ENCODE measurements at regions not wholly inside any gene's neighbourhood (a gene's known extent, or its start where the extent isn't known, plus 50 kb on each side); places are given as distances from the start of the nearest gene placed in this dataset.

- Histone ChIP-seq H2AFZ (ENCODE audit: low read depth, low read length) (no peak overlapping the region), H3K4me3 (ENCODE audit: low read length) (no peak overlapping the region), H3K79me2 (ENCODE audit: low read length) (no peaks in the 10 kb centered on the region), H3K36me3 (replicated peaks; ENCODE audit: low read depth, low read length) (no peaks in the 10 kb centered on the region), H3K9ac (ENCODE audit: low read length) (no peak overlapping the region), H3K4me2 (ENCODE audit: low read length) (no peak overlapping the region), H3K27ac (ENCODE audit: low read length) (no peak overlapping the region), H3K4me1 (ENCODE audit: low read length) (no peaks in the 10 kb centered on the region), H3K27me3 (ENCODE audit: low read depth, low read length) (peaks cover 21% of the 10 kb centered on the region), H4K20me1 (ENCODE audit: insufficient read depth, low read length) (no peaks in the 10 kb centered on the region), H3K9me3 (ENCODE audit: insufficient read depth, low read length) (no peaks in the 10 kb centered on the region)
- TF ChIP-seq CTCF (IDR thresholded peaks at IDR 0.05; ENCODE audit: low read depth, low read length): no peak
- TF ChIP-seq EZH2phosphoT487 (IDR thresholded peaks at IDR 0.05; ENCODE audit: low read depth): no peak
These were observed 136.4 kb downstream of the BUD13 start for GRCh38 chr11:116636341-116636929.

GRCh38 chr11:116631201-116631600 lies 141.6 kb downstream of the BUD13 start:
- TF ChIP-seq CTCF (IDR thresholded peaks at IDR 0.05; ENCODE audit: low read depth, low read length) (no peak), EZH2phosphoT487 (IDR thresholded peaks at IDR 0.05; ENCODE audit: low read depth) (no peak)
- Histone ChIP-seq H3K36me3 (replicated peaks; ENCODE audit: low read depth, low read length) (no peaks in the 10 kb centered on the region), H2AFZ (ENCODE audit: low read depth, low read length) (no peak overlapping the region), H3K79me2 (ENCODE audit: low read length) (no peaks in the 10 kb centered on the region), H3K4me2 (ENCODE audit: low read length) (no peak overlapping the region), H4K20me1 (ENCODE audit: insufficient read depth, low read length) (no peaks in the 10 kb centered on the region), H3K9me3 (ENCODE audit: insufficient read depth, low read length) (no peaks in the 10 kb centered on the region), H3K4me1 (ENCODE audit: low read length) (no peaks in the 10 kb centered on the region), H3K9ac (ENCODE audit: low read length) (no peak overlapping the region), H3K27ac (ENCODE audit: low read length) (no peak overlapping the region), H3K27me3 (ENCODE audit: low read depth, low read length) (peaks cover 25% of the 10 kb centered on the region), H3K4me3 (ENCODE audit: low read length) (no peak overlapping the region)

GRCh38 chr11:116618461-116618860 lies 154.3 kb downstream of the BUD13 start:
- H3K9ac ChIP-seq (ENCODE audit: low read length): no peak overlapping the region
- no peak overlapping the region for H2AFZ ChIP-seq (ENCODE audit: low read depth, low read length)
- no peaks in the 10 kb centered on the region for H3K9me3 ChIP-seq (ENCODE audit: insufficient read depth, low read length)
- no peaks in the 10 kb centered on the region for H3K36me3 ChIP-seq (replicated peaks; ENCODE audit: low read depth, low read length)
- no peak overlapping the region for H3K4me3 ChIP-seq (ENCODE audit: low read length)
- H3K79me2 ChIP-seq (ENCODE audit: low read length): no peaks in the 10 kb centered on the region
- no peaks in the 10 kb centered on the region for H3K4me1 ChIP-seq (ENCODE audit: low read length)
- TF ChIP-seq EZH2phosphoT487 (IDR thresholded peaks at IDR 0.05; ENCODE audit: low read depth): no peak
- no peak for TF ChIP-seq CTCF (IDR thresholded peaks at IDR 0.05; ENCODE audit: low read depth, low read length)
- no peak overlapping the region for H3K27ac ChIP-seq (ENCODE audit: low read length)
- peaks cover 12% of the 10 kb centered on the region; the same call in 1 of the 2 replicates for H3K27me3 ChIP-seq (ENCODE audit: low read depth, low read length)
- H3K4me2 ChIP-seq (ENCODE audit: low read length): no peak overlapping the region
- H4K20me1 ChIP-seq (ENCODE audit: insufficient read depth, low read length): no peaks in the 10 kb centered on the region

GRCh38 chr11:116615211-116615865 lies 157.4 kb downstream of the BUD13 start:
- H2AFZ ChIP-seq (ENCODE audit: low read depth, low read length): no peak overlapping the region
- no peaks in the 10 kb centered on the region for H3K36me3 ChIP-seq (replicated peaks; ENCODE audit: low read depth, low read length)
- no peaks in the 10 kb centered on the region for H3K4me1 ChIP-seq (ENCODE audit: low read length)
- no peaks in the 10 kb centered on the region for H3K9me3 ChIP-seq (ENCODE audit: insufficient read depth, low read length)
- H3K27me3 ChIP-seq (ENCODE audit: low read depth, low read length): peaks cover 16% of the 10 kb centered on the region
- no peak overlapping the region for H3K9ac ChIP-seq (ENCODE audit: low read length)
- H3K4me2 ChIP-seq (ENCODE audit: low read length): no peak overlapping the region
- TF ChIP-seq CTCF (IDR thresholded peaks at IDR 0.05; ENCODE audit: low read depth, low read length): no peak
- TF ChIP-seq EZH2phosphoT487 (IDR thresholded peaks at IDR 0.05; ENCODE audit: low read depth): no peak
- no peak overlapping the region for H3K4me3 ChIP-seq (ENCODE audit: low read length)
- H3K27ac ChIP-seq (ENCODE audit: low read length): no peak overlapping the region
- no peaks in the 10 kb centered on the region for H3K79me2 ChIP-seq (ENCODE audit: low read length)
- H4K20me1 ChIP-seq (ENCODE audit: insufficient read depth, low read length): no peaks in the 10 kb centered on the region

Data from OCI-LY3 (cell line).